SK-N-SH (cell line): ENCODE measurements at regions not wholly inside any gene's neighbourhood (a gene's known extent, or its start where the extent isn't known, plus 50 kb on each side); places are given as distances from the start of the nearest gene placed in this dataset.

ENCODE experiments used
- CTCF ChIP-seq: fragments of 200-600 bp; sonication (generic); IDR thresholded peaks from 2 replicates; pipeline ENCODE4 v1.6.1; 2017; ENCODE audit warnings: antibody characterized with exemption, mild to moderate bottlenecking, moderate library complexity
- RAD21 ChIP-seq: IDR thresholded peaks from 2 replicates; pipeline ENCODE4 v1.6.1; 2012; ENCODE audit warnings: mild to moderate bottlenecking, low read length

- TF ChIP-seq RAD21 (no peak), CTCF (no peak)
Measured at GRCh38 chr5:117638581-117638980, 1064.0 kb upstream of the SEMA6A start.
